ENCODE measurements at regions not wholly inside any gene's neighbourhood (a gene's known extent, or its start where the extent isn't known, plus 50 kb on each side); places are given as distances from the start of the nearest gene placed in this dataset.

DNA sequence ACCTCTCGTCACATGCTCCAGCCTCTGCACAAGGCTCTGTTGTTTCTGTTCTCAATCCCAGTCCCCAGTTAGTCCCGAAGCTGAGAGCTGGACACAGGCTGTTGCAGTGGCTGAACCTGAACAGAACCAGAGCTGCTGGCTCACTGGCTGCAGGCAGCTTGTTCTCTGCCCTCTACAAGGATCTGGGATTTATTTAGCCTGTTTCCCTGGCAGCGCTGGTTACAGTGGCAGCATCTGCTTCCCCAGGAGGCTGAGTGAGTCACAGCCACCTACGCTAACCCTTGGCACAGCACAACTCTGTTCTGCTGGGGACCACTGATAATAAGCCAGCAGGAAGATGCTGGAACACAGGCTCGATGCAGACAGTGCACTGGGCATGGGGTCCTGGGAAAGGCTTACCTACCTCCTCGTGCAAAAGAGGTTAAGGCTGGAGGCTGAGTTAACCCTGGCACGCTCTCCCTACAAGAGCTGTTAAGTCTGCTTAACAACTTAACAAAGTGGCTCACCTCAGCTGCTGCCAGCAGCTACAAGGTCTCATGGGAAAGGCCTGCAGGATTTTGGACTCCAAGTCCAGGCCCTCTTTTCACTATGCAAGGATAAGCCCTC is 299.6 kb downstream of the PCNX1 start:
- H3K4me3 Mint-ChIP-seq, result no peak overlapping the region
- Histone ChIP-seq H3K9me3 (ENCODE audit: control insufficient read depth, insufficient read depth, low read length) (no peaks in the 10 kb centered on the region), H3K27me3 (ENCODE audit: control insufficient read depth, insufficient read depth, low read length) (no peaks in the 10 kb centered on the region), H3K27ac (ENCODE audit: low read length) (no peak overlapping the region), H3K4me3 (ENCODE audit: low read length) (no peak overlapping the region), H3K36me3 (ENCODE audit: control insufficient read depth, insufficient read depth, low read length) (no peaks in the 10 kb centered on the region), H3K4me1 (ENCODE audit: control insufficient read depth, insufficient read depth, low read length) (no peaks in the 10 kb centered on the region)
- DNase-seq, result no peak
- no peaks in the 10 kb centered on the region for H3K4me1 Mint-ChIP-seq
- no peak for ATAC-seq
- intact Hi-C loops (cut with micrococcal nuclease), result no loop called here
- H3K27me3 Mint-ChIP-seq (ENCODE audit: low read depth in 2 of 2), result peaks cover 0 to 17% of the 10 kb centered on the region in 2 donors
- H3K9me3 Mint-ChIP-seq, result no peaks in the 10 kb centered on the region
- WGBS (ENCODE audit: insufficient coverage), result 89% methylated on average over 7 of the region's 7 CpGs
- TF ChIP-seq, protein P1, sequence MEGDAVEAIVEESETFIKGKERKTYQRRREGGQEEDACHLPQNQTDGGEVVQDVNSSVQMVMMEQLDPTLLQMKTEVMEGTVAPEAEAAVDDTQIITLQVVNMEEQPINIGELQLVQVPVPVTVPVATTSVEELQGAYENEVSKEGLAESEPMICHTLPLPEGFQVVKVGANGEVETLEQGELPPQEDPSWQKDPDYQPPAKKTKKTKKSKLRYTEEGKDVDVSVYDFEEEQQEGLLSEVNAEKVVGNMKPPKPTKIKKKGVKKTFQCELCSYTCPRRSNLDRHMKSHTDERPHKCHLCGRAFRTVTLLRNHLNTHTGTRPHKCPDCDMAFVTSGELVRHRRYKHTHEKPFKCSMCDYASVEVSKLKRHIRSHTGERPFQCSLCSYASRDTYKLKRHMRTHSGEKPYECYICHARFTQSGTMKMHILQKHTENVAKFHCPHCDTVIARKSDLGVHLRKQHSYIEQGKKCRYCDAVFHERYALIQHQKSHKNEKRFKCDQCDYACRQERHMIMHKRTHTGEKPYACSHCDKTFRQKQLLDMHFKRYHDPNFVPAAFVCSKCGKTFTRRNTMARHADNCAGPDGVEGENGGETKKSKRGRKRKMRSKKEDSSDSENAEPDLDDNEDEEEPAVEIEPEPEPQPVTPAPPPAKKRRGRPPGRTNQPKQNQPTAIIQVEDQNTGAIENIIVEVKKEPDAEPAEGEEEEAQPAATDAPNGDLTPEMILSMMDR (IDR thresholded peaks at IDR 0.05), result no peak
- no peaks in the 10 kb centered on the region for H3K36me3 Mint-ChIP-seq
- no peak overlapping the region for H3K27ac Mint-ChIP-seq

DNA sequence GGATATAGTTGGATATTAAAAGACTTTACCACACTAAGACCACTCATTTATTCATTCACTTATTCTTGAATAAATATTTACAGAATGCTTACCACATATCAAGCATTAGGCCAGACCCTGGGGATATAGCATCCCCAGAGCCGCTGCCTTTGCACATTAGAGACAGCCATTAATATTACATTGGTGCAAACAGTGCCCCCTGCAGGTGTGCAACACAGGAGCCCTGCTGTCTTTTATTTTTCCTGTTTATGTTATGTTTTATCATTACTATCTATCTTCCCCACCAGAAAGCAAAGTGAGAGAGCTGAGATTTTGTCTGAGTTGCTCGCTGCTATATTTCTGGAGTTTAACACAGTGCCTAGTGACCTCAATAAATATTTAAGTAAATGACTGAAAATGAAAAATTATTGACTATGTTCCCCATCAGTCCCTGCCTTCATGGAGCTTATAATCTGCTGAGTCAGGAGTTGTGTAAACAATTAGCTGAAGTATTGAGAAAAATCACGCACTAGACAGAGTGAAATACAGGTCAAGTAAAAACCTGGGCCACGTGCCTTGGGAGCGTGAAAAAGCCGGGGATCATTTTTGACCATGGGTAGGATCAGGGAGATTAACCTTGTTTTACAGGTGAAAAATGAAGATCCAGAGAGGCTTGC is 301.6 kb downstream of the PCNX1 start:
- Histone ChIP-seq H3K36me3 (ENCODE audit: control insufficient read depth, insufficient read depth, low read length) (no peaks in the 10 kb centered on the region), H3K9me3 (ENCODE audit: control insufficient read depth, insufficient read depth, low read length) (no peaks in the 10 kb centered on the region), H3K27ac (ENCODE audit: low read length) (no peak overlapping the region), H3K27me3 (ENCODE audit: control insufficient read depth, insufficient read depth, low read length) (no peaks in the 10 kb centered on the region), H3K4me3 (ENCODE audit: low read length) (no peak overlapping the region), H3K4me1 (ENCODE audit: control insufficient read depth, insufficient read depth, low read length) (no peaks in the 10 kb centered on the region)
- 97% methylated on average over 5 of the region's 6 CpGs for WGBS (ENCODE audit: insufficient coverage)
- H3K4me1 Mint-ChIP-seq, result no peaks in the 10 kb centered on the region
- TF ChIP-seq, protein P1 (IDR thresholded peaks at IDR 0.05), result no peak
- DNase-seq, result no peak
- H3K27me3 Mint-ChIP-seq (ENCODE audit: low read depth in 2 of 2), result peaks cover 0 to 13% of the 10 kb centered on the region in 2 donors
- H3K36me3 Mint-ChIP-seq, result no peaks in the 10 kb centered on the region
- H3K4me3 Mint-ChIP-seq, result no peak overlapping the region
- no peak overlapping the region for H3K27ac Mint-ChIP-seq
- intact Hi-C loops (cut with micrococcal nuclease), result no loop called here
- H3K9me3 Mint-ChIP-seq, result no peaks in the 10 kb centered on the region
- ATAC-seq, result no peak

DNA sequence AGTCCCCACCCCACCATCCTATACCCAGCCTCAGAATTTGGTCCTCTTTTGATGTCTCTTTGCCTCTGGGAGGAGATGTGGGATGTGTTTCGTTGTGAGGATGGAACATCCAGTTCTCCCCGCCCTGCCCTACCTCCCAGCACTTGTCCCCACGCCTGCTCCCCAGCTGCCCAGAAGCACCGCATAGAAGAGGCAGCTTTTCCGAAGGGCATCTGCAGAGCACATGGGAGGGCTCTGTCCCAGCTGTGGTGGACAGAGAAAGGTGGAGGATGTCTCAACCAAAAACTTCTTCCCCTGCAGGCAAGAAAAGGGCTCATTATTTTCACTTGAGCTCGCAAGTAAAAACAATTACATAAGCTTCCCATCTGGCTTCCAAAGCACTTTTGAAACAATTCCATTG is 302.6 kb downstream of the PCNX1 start:
- Mint-ChIP-seq H3K36me3 (no peaks in the 10 kb centered on the region), H3K9me3 (no peaks in the 10 kb centered on the region), H3K27me3 (ENCODE audit: low read depth in 2 of 2) (peaks cover 0 to 7% of the 10 kb centered on the region in 2 donors), H3K4me3 (no peak overlapping the region), H3K4me1 (no peaks in the 10 kb centered on the region), H3K27ac (no peak overlapping the region)
- no peaks in the 10 kb centered on the region for H3K9me3 ChIP-seq (ENCODE audit: control insufficient read depth, insufficient read depth, low read length)
- WGBS (ENCODE audit: insufficient coverage), result 93% methylated on average over 5 of the region's 6 CpGs
- no peak overlapping the region for H3K27ac ChIP-seq (ENCODE audit: low read length)
- H3K27me3 ChIP-seq (ENCODE audit: control insufficient read depth, insufficient read depth, low read length), result no peaks in the 10 kb centered on the region
- no peak for DNase-seq
- ATAC-seq, result no peak
- intact Hi-C loops (cut with micrococcal nuclease), result no loop called here
- TF ChIP-seq, protein P1 (IDR thresholded peaks at IDR 0.05), result no peak
- no peaks in the 10 kb centered on the region for H3K36me3 ChIP-seq (ENCODE audit: control insufficient read depth, insufficient read depth, low read length)
- H3K4me3 ChIP-seq (ENCODE audit: low read length), result no peak overlapping the region
- H3K4me1 ChIP-seq (ENCODE audit: control insufficient read depth, insufficient read depth, low read length), result no peaks in the 10 kb centered on the region

DNA sequence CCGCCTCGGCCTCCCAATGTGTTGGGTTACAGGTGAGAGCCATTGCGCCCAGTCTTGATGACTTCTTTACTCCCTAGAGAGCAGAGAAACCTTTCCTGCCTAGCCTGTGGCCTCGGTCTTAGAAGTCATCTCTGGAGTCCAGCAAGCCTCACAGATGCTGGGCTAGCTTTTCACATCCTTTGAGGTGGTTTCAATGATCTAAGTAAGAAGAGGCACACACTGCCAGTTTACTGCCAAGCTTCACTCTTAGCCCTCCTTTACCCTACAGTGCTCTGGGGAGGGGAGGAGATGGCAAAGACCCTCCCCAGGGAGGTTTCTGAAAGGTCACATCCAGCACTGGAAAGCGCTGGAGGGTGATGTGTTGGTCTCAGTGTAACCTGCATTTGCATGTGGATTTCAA is 304.8 kb downstream of the PCNX1 start:
- no peaks in the 10 kb centered on the region for H3K4me1 Mint-ChIP-seq

More for the DNA sequence above, 304.8 kb downstream of the PCNX1 start:
- TF ChIP-seq, protein P1 (IDR thresholded peaks at IDR 0.05), result no peak
- H3K27me3 Mint-ChIP-seq (ENCODE audit: low read depth in 2 of 2), result peaks cover 0 to 5% of the 10 kb centered on the region in 2 donors
- no peaks in the 10 kb centered on the region for H3K9me3 Mint-ChIP-seq
- H3K36me3 ChIP-seq (ENCODE audit: control insufficient read depth, insufficient read depth, low read length), result no peaks in the 10 kb centered on the region
- intact Hi-C loops (cut with micrococcal nuclease), result no loop called here
- ATAC-seq (no peak), DNase-seq (no peak)
- H3K27me3 ChIP-seq (ENCODE audit: control insufficient read depth, insufficient read depth, low read length), result no peaks in the 10 kb centered on the region
- H3K36me3 Mint-ChIP-seq, result no peaks in the 10 kb centered on the region
- no peak overlapping the region for H3K4me3 ChIP-seq (ENCODE audit: low read length)
- no peaks in the 10 kb centered on the region for H3K4me1 ChIP-seq (ENCODE audit: control insufficient read depth, insufficient read depth, low read length)
- H3K27ac Mint-ChIP-seq, result no peak overlapping the region
- 85% methylated on average over 5 of the region's 5 CpGs for WGBS (ENCODE audit: insufficient coverage)
- H3K27ac ChIP-seq (ENCODE audit: low read length), result no peak overlapping the region
- H3K4me3 Mint-ChIP-seq, result no peak overlapping the region
- H3K9me3 ChIP-seq (ENCODE audit: control insufficient read depth, insufficient read depth, low read length), result no peaks in the 10 kb centered on the region
